ENCODE measurements at regions not wholly inside any gene's neighbourhood (a gene's known extent, or its start where the extent isn't known, plus 50 kb on each side); places are given as distances from the start of the nearest gene placed in this dataset.

GRCh38 chr17:71666047-71666446 is 454.8 kb upstream of the SOX9 start:
- no peak for TF ChIP-seq POLR2A (IDR thresholded peaks at IDR 0.05)
- no peak for TF ChIP-seq CTCF (IDR thresholded peaks at IDR 0.05)
- H3K4me1 ChIP-seq = no peaks in the 10 kb centered on the region
- DNase-seq = no peak
- H3K27me3 ChIP-seq = no peaks in the 10 kb centered on the region
- H3K36me3 ChIP-seq = no peaks in the 10 kb centered on the region
- no peak overlapping the region for H3K4me3 ChIP-seq
- no peaks in the 10 kb centered on the region for H3K9me3 ChIP-seq
- H3K27ac ChIP-seq = no peak overlapping the region

- no peak overlapping the region for H3K27ac ChIP-seq
- no peaks in the 10 kb centered on the region for H3K4me1 ChIP-seq
- H3K9me3 ChIP-seq = no peaks in the 10 kb centered on the region
- TF ChIP-seq CTCF (IDR thresholded peaks at IDR 0.05) (no peak), POLR2A (IDR thresholded peaks at IDR 0.05) (no peak)
- H3K36me3 ChIP-seq = no peaks in the 10 kb centered on the region
- H3K4me3 ChIP-seq = no peak overlapping the region
- no peak for DNase-seq
- no peaks in the 10 kb centered on the region for H3K27me3 ChIP-seq
Observed at GRCh38 chr17:71667661-71668060, 453.2 kb upstream of the SOX9 start.

GRCh38 chr17:71668807-71669206 is 452.0 kb upstream of the SOX9 start:
- no peak for DNase-seq
- TF ChIP-seq CTCF (IDR thresholded peaks at IDR 0.05) = no peak
- TF ChIP-seq POLR2A (IDR thresholded peaks at IDR 0.05) = no peak
- Histone ChIP-seq H3K27ac (no peak overlapping the region), H3K9me3 (no peaks in the 10 kb centered on the region), H3K36me3 (no peaks in the 10 kb centered on the region), H3K4me1 (no peaks in the 10 kb centered on the region), H3K4me3 (no peak overlapping the region), H3K27me3 (no peaks in the 10 kb centered on the region)

GRCh38 chr17:71677439-71677838 is 443.4 kb upstream of the SOX9 start:
- Histone ChIP-seq H3K27me3 (no peaks in the 10 kb centered on the region), H3K9me3 (no peaks in the 10 kb centered on the region), H3K36me3 (no peaks in the 10 kb centered on the region), H3K4me1 (peaks cover 0 to 9% (median 1%) of the 10 kb centered on the region in 4 donors), H3K4me3 (no peak overlapping the region), H3K27ac (no peak overlapping the region)
- no peak for DNase-seq
- TF ChIP-seq POLR2A (IDR thresholded peaks at IDR 0.05) (no peak), CTCF (IDR thresholded peaks at IDR 0.05) (no peak)

- no peak overlapping the region for H3K4me3 ChIP-seq
- no peaks in the 10 kb centered on the region for H3K36me3 ChIP-seq
- H3K27ac ChIP-seq = no peak overlapping the region
- peaks cover 0 to 14% (median 1%) of the 10 kb centered on the region in 4 donors for H3K4me1 ChIP-seq
- no peak for DNase-seq
- H3K9me3 ChIP-seq = no peaks in the 10 kb centered on the region
- no peaks in the 10 kb centered on the region for H3K27me3 ChIP-seq
- TF ChIP-seq POLR2A (IDR thresholded peaks at IDR 0.05) = no peak
- TF ChIP-seq CTCF (IDR thresholded peaks at IDR 0.05) = no peak
Observed at GRCh38 chr17:71679832-71680231, 441.0 kb upstream of the SOX9 start.

Measured in Peyer's patch (tissue), 4 donors.